AG09309 (cell line): ENCODE measurements at regions not wholly inside any gene's neighbourhood (a gene's known extent, or its start where the extent isn't known, plus 50 kb on each side); places are given as distances from the start of the nearest gene placed in this dataset.

Experiments
- DNase-seq: peaks from one replicate; pipeline ENCODE4 v3.0.0-alpha.2; 2010; ENCODE audit warnings: low read depth
- H3K4me3 ChIP-seq: 2 replicates; pipeline ENCODE4 v1.5.1; 2011; ENCODE audit warnings: mild to moderate bottlenecking, low read depth, low read length, moderate library complexity; ENCODE audit not compliant: control insufficient read depth
- CTCF ChIP-seq: IDR thresholded peaks from 2 replicates; pipeline ENCODE4 v1.5.1; 2011; ENCODE audit warnings: mild to moderate bottlenecking, low read depth, low read length, inconsistent platforms; ENCODE audit not compliant: insufficient read depth, control insufficient read depth; ENCODE audit errors: missing control alignments

- no peak for TF ChIP-seq CTCF
- no peak for DNase-seq
- H3K4me3 ChIP-seq: no peak overlapping the region
Observed at GRCh38 chr12:11569716-11570115, 79.8 kb upstream of the ETV6 start.

DNA sequence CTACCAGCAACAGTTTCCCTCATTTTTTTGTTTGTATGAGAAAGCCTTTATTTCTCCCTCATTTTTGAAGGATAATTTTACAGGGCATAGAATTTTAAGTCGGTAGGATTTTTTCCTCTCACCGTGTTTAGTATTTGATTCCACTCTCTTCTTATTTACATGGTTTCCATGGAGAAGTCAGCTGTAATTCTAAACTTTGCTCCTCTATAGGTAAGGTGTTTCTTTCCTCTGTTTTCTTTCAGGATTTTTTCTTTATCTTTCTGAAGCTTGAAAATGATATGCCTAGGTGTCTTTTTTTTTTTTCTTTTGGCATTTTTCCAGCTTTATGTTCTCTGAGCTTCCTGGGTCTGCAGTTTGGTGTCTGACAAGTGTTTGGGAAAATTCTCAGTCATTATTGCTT lies 75.6 kb upstream of the ETV6 start:
- DNase-seq: no peak
- no peak for TF ChIP-seq CTCF
- no peak overlapping the region for H3K4me3 ChIP-seq

- DNase-seq: no peak
- TF ChIP-seq CTCF: no peak
Observed at GRCh38 chr12:11576104-11576503, 73.4 kb upstream of the ETV6 start.

DNA sequence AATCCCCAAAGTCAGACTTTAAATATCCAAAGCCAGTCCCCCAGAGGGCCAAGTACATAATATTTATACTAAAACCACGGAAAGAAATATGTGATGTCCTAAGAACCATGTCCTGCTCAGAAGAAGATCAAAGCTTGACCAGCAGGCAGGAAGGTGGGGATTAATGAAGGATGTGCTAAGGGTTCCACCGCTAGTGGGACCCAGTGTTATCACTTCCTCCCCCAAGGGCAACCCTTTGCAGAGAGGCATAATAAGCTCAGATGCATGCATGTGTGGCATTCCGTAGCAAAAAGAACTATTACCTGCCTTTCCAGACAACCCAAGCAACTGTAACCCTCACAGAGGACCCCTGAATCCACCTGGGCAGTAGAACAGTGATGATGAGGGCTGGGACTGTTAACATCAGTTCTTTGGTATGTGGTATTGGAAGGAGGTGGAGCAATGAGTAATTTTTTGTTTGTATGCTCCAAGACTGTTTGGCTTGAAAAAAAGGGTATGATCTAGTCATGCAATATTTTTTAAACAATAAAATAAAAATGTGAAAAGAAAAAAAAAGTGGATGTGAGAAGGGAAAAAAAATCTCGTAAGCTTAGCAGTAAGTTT lies 71.7 kb upstream of the ETV6 start:
- no peak for TF ChIP-seq CTCF
- no peak for DNase-seq
- no peak overlapping the region for H3K4me3 ChIP-seq

More at GRCh38 chr12:11576104-11576503, 73.4 kb upstream of the ETV6 start:
- no peak overlapping the region for H3K4me3 ChIP-seq

- no peak for DNase-seq
- no peak overlapping the region for H3K4me3 ChIP-seq
- TF ChIP-seq CTCF: no peak
Observed at GRCh38 chr12:11578461-11578993, 70.9 kb upstream of the ETV6 start.

- DNase-seq: peak; percentile 91
- no peak for TF ChIP-seq CTCF
- H3K4me3 ChIP-seq: no peak overlapping the region
Observed at GRCh38 chr12:11580125-11580751, 69.2 kb upstream of the ETV6 start.

GRCh38 chr12:11581179-11581755 lies 68.2 kb upstream of the ETV6 start:
- peak; percentile 39 for DNase-seq
- peak; percentile 42 for TF ChIP-seq CTCF

More at GRCh38 chr12:11581179-11581755, 68.2 kb upstream of the ETV6 start:
- H3K4me3 ChIP-seq: no peak overlapping the region
